ENCODE measurements at regions not wholly inside any gene's neighbourhood (a gene's known extent, or its start where the extent isn't known, plus 50 kb on each side); places are given as distances from the start of the nearest gene placed in this dataset.

- TF ChIP-seq CTCF (IDR thresholded peaks at IDR 0.05) (no peak), POLR2A (IDR thresholded peaks at IDR 0.05) (no peak)
Observed at GRCh38 chr10:131679926-131680325, 220.9 kb upstream of the PPP2R2D start.

All from uterus (tissue), 2 donors.